ENCODE measurements at regions not wholly inside any gene's neighbourhood (a gene's known extent, or its start where the extent isn't known, plus 50 kb on each side); places are given as distances from the start of the nearest gene placed in this dataset.
A peak's percentile ranks its signal among the peaks of the same experiment; 100 is the strongest.

DNA sequence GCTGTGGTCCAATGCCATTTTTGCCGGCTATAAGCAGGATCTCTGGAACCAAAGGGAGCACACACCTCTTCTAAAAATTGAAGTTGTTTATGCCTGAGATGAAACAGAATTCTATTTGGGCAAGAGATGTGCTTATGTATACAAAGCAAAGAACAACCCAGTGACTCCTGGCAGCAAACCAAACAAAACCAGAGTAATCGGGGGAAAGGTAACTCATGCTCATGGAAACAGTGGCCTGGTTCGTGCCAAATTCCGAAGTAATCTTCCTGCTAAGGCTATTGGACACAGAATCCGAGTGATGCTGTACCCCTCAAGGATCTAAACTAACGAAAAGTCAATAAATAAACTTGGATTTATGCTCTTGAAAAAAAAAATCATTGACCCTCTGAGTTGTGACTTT is 178.7 kb downstream of the CEMIP2 start:
- H3K79me2 ChIP-seq (ENCODE audit: low read length), result no peaks in the 10 kb centered on the region
- DNase-seq, result no peak
- H3F3A ChIP-seq (ENCODE audit: low read length, unreplicated experiment), result no peaks in the 10 kb centered on the region
- CTCF ChIA-PET, result no interaction called here
- H3K36me3 ChIP-seq (ENCODE audit: low read depth, low read length), result no peaks in the 10 kb centered on the region
- TF ChIP-seq EZH2 (IDR thresholded peaks at IDR 0.05; ENCODE audit: low read length, unreplicated experiment) (no peak), EZH2phosphoT487 (IDR thresholded peaks at IDR 0.05; ENCODE audit: borderline replicate concordance, low read length) (no peak)
- TF ChIP-seq, protein P1, sequence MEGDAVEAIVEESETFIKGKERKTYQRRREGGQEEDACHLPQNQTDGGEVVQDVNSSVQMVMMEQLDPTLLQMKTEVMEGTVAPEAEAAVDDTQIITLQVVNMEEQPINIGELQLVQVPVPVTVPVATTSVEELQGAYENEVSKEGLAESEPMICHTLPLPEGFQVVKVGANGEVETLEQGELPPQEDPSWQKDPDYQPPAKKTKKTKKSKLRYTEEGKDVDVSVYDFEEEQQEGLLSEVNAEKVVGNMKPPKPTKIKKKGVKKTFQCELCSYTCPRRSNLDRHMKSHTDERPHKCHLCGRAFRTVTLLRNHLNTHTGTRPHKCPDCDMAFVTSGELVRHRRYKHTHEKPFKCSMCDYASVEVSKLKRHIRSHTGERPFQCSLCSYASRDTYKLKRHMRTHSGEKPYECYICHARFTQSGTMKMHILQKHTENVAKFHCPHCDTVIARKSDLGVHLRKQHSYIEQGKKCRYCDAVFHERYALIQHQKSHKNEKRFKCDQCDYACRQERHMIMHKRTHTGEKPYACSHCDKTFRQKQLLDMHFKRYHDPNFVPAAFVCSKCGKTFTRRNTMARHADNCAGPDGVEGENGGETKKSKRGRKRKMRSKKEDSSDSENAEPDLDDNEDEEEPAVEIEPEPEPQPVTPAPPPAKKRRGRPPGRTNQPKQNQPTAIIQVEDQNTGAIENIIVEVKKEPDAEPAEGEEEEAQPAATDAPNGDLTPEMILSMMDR (conservative IDR thresholded peaks at IDR 0.05; ENCODE audit: low read depth, low read length), result no peak
- H2AFZ ChIP-seq (ENCODE audit: low read length), result no peak overlapping the region
- H3K9me3 ChIP-seq (ENCODE audit: low read length), result no peaks in the 10 kb centered on the region
- H3K4me3 ChIP-seq (ENCODE audit: low read length), result no peak overlapping the region
- H3K4me2 ChIP-seq (ENCODE audit: low read length), result no peak overlapping the region
- no TSS peak for BruUV-seq (replicated peaks)
- POLR2A ChIA-PET (ENCODE audit: unreplicated experiment), result no interaction called here
- H3K27ac ChIP-seq (ENCODE audit: low read length), result no peak overlapping the region
- no peak for ATAC-seq
- peaks cover 6% of the 10 kb centered on the region; the same call in 1 of the 2 replicates for H3K4me1 ChIP-seq (ENCODE audit: insufficient read depth, low read length)
- no peaks in the 10 kb centered on the region for H3K9me2 ChIP-seq (replicated peaks; ENCODE audit: low read length)
- H3K27me3 ChIP-seq (ENCODE audit: low read length), result no peaks in the 10 kb centered on the region
- H3K9ac ChIP-seq (ENCODE audit: low read length), result no peak overlapping the region
- H4K20me1 ChIP-seq (ENCODE audit: low read length), result no peaks in the 10 kb centered on the region
- intact Hi-C loops (cut with micrococcal nuclease), result no loop called here

GRCh38 chr9:71587576-71588362 is 180.5 kb downstream of the CEMIP2 start:
- peak; percentile 64 for DNase-seq
- ATAC-seq, result no peak; the same call in 1 of the 2 replicates

More at GRCh38 chr9:71587576-71588362, 180.5 kb downstream of the CEMIP2 start:
- intact Hi-C loops (cut with micrococcal nuclease), result no loop called here
- no peaks in the 10 kb centered on the region for H3K27me3 ChIP-seq (ENCODE audit: low read length)
- no peak overlapping the region for H3K4me3 ChIP-seq (ENCODE audit: low read length)
- TF ChIP-seq, protein P1 (conservative IDR thresholded peaks at IDR 0.05; ENCODE audit: low read depth, low read length), result no peak
- no peak for TF ChIP-seq EZH2phosphoT487 (IDR thresholded peaks at IDR 0.05; ENCODE audit: borderline replicate concordance, low read length)
- no peak for TF ChIP-seq EZH2 (IDR thresholded peaks at IDR 0.05; ENCODE audit: low read length, unreplicated experiment)
- no peaks in the 10 kb centered on the region for H3K9me3 ChIP-seq (ENCODE audit: low read length)
- no peaks in the 10 kb centered on the region for H3K9me2 ChIP-seq (replicated peaks; ENCODE audit: low read length)
- H4K20me1 ChIP-seq (ENCODE audit: low read length), result no peaks in the 10 kb centered on the region
- no peaks in the 10 kb centered on the region for H3F3A ChIP-seq (ENCODE audit: low read length, unreplicated experiment)
- H3K79me2 ChIP-seq (ENCODE audit: low read length), result no peaks in the 10 kb centered on the region
- no peak overlapping the region for H3K9ac ChIP-seq (ENCODE audit: low read length)
- ChIA-PET CTCF (no interaction called here), POLR2A (ENCODE audit: unreplicated experiment) (no interaction called here)
- H3K36me3 ChIP-seq (ENCODE audit: low read depth, low read length), result no peaks in the 10 kb centered on the region
- no peak overlapping the region for H3K27ac ChIP-seq (ENCODE audit: low read length)
- H3K4me2 ChIP-seq (ENCODE audit: low read length), result no peak overlapping the region
- H3K4me1 ChIP-seq (ENCODE audit: insufficient read depth, low read length), result peaks cover 5% of the 10 kb centered on the region; the same call in 1 of the 2 replicates
- no peak overlapping the region for H2AFZ ChIP-seq (ENCODE audit: low read length)
- BruUV-seq (replicated peaks), result no TSS peak

Data from PC-3 (cell line).